MV-4-11 (cell line): ENCODE measurements at regions not wholly inside any gene's neighbourhood (a gene's known extent, or its start where the extent isn't known, plus 50 kb on each side); places are given as distances from the start of the nearest gene placed in this dataset.
"Not testable (repeated sequence)": the region's sequence is repeated elsewhere in the genome, so short reads cannot be mapped to it uniquely, and the experiment has no call there.

Source experiments
- DNase-seq: peaks from one replicate; lab custom pipeline; 2025; lab: John Stamatoyannopoulos, UW

DNA sequence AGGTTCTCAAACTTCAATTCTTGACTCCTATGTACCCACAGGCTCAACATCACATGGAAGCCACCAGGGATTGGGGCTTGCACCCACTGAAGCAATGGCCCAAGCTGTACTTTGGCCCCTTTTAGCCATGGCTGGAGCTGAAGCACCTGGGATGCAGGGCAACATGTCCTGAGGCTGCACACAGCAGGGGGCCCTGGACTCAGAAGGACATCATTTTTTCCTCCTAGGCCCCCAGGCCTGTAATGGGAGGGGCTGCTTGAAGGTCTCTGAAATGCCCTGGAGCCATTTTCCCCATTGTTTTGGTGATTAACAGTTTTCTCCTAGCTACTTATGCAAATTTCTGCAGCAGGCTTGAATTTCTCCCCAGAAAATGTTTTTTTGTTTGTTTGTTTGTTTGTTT, 465.1 kb upstream of the PCDH10 start:
- DNase-seq, result no peak

- no peak for DNase-seq
Measured at GRCh38 chr4:132691026-132691425, 458.1 kb upstream of the PCDH10 start.

DNA sequence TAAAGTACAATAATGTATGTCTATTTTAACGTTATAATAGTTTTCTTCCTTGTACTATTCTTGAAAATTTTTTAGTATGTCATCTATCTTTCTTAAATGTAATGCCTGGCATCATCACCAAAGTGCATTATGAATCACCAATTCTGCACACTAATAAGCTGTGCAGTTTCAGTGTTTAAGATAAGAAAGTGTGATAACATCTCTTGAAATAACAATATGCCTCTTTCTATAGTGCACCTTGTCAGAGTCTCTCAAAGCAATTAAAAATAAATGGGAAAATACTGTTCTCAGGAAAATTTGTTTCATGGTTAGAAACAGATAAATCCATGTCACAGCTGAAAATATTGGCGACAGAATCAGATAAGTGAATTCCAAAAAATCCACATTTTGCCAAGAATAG, 457.4 kb upstream of the PCDH10 start:
- no peak for DNase-seq

GRCh38 chr4:132694775-132695174, 454.3 kb upstream of the PCDH10 start:
- DNase-seq, result no peak

- not testable (repeated sequence) for DNase-seq
Measured at GRCh38 chr4:132697505-132697904, 451.6 kb upstream of the PCDH10 start.

DNA sequence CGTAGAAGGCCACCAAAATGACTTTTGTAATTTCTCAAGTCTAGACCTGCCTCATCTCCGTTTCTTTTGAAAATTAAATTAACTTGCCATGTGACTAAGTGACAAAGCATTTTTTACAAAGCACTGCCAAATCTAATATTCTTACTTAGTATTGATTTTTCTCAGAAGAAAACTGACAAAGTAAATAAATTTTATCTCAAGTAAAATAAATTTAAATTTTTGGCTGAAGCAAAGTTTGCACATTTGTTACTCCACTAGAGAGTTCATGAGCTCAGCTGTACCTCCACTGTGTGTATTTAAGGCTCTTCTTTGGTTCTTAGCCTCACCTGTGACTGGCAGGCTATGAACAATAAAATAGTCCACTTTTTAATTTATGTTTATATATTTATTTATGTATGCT, 441.1 kb upstream of the PCDH10 start:
- no peak for DNase-seq

DNA sequence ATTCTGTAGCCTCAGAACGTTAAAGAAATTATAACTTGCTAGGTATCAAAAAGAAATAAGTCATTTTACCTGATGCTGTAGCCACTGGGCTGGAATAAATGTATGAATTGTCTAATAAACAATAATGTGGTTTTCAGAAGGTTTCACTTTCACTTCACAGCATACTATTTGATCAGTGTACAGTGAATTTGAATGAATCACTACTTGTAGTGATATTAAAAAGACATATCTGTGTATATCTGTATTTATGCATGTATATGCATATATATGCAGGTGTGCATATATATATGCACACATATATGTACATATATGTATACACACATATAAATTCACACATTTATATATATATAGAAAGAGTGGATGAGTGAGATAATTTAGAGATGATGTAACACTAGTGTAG, 440.0 kb upstream of the PCDH10 start:
- DNase-seq, result no peak

GRCh38 chr4:132710971-132711370, 438.1 kb upstream of the PCDH10 start:
- no peak for DNase-seq

DNA sequence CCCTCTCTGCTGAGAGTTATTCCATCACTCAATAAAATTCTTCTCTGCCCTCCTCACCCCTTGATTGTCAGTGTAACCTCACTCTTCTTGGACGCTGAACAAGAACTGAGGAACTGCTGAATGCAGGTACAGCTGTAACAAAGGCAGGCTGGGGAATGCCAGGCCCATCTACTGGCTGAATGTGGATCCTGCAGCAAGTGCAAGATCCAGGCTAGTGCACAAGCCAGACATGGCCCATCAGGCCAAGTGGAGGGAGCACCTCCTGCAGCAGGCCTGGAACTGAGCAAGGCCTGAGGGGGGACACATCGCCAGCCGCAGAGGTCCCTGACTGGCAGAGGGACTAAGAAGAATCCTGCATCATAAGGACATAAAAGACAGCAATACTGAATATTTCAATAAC, 411.8 kb upstream of the PCDH10 start:
- no peak for DNase-seq

- DNase-seq, result no peak
Measured at GRCh38 chr4:132759199-132759780, 389.8 kb upstream of the PCDH10 start.

- DNase-seq, result no peak
Measured at GRCh38 chr4:132763465-132763864, 385.6 kb upstream of the PCDH10 start.

DNA sequence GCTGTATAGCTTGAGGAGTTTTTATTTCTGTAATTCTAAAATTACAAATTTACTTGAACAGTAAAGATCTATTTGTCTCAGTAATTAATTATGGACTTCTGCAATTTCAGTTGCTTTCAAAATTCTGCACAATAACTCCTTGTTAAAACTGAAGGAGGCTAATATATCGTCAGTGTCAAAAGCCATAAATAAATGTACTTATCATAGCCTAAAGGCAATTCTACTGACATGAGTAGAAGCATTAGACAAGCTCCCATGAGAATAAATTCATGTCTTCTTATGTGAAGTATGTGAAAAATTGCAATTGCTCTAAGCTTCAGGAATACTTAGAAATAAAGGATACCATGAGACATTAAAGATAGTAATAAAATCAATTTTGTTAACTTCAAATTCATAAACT, 381.2 kb upstream of the PCDH10 start:
- DNase-seq, result no peak

GRCh38 chr4:132770776-132771175, 378.3 kb upstream of the PCDH10 start:
- DNase-seq, result no peak

DNA sequence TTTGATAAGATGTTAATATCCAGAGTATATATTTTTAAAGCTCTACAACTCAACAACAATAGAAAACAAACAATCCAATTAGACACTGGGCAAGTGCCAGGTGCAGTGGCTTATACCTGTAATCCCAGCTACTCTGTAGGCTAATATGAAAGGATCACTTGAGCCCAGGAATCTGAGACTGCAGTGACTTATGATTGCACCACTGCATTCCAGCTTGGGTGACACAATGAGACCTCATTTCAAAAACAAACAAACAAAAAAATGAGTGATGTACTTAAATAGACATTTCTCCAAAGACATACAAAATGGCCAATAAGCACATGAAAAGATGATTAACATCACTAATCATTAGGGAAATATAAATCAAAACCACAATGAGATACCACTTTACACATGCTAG, 356.8 kb upstream of the PCDH10 start:
- DNase-seq, result no peak

DNA sequence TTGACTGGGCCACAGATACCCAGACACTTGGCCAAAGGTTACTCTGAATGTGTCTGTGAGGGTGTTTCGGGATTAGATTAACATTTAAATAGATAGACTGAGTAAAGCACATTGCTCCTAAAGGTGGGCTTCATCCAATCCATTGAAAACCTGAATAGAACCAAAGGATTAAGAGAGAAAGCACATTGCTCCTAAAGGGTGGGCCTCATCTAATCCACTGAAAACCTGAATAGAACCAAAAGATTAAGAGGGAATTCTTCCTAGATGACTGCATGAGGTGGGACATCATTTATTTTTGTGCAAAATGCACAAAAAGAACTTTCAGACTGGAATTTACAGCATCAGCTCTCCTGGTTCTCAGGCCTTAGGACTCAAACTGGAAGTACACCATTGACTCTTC, 351.2 kb upstream of the PCDH10 start:
- DNase-seq, result no peak

DNA sequence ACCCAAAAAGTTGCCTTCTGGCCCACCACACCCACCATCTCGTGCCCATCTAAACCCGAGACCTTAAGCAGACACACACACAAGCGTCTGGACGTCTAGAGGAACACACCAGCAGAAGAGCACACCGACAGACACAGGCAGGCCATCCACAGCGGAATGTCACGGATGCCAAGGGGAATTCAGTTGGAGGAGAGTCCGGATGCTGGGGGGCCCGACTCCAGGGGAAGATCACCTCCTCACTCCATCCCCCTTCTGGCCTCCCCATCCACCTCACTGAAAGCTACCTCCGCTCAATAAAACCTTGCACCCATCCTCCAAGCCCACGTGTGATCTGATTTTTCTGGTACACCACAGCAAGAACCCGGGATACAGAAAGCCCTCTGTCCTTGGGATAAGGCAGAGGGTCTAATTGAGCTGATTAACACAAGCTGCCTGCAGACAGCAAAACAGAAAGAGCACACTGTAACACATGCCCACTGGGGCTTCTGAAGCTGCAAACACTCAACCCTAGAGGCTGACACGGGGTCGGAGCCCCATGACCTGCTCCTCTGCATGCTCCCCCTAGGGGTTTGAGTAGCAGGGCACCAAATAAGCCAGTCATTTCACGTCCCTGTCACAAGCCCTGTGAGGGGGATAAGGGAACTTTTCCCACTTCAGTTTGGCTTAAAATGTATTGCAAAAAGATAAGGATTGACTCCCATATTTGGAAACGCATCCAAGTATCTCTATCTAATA, 339.6 kb upstream of the PCDH10 start:
- no peak for DNase-seq

DNA sequence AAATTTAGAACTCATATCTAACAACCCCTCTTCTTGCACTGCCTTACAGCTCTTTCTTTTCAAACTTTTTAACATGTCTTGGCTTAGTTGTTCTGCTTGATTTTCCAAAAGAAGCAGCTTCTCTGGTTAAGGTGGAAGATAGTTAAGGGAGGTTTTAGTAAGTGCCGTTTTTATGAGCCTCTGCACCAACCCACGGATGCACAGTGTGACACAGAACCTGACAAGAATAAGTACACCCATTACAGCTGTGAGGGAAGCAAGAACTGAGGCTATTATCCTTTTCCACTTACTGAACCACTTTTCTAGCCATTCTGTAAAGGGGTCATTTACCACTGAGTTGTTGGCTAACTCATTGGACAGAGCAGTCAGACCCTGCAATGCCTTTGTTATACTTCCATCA, 336.0 kb upstream of the PCDH10 start:
- not testable (repeated sequence) for DNase-seq

DNA sequence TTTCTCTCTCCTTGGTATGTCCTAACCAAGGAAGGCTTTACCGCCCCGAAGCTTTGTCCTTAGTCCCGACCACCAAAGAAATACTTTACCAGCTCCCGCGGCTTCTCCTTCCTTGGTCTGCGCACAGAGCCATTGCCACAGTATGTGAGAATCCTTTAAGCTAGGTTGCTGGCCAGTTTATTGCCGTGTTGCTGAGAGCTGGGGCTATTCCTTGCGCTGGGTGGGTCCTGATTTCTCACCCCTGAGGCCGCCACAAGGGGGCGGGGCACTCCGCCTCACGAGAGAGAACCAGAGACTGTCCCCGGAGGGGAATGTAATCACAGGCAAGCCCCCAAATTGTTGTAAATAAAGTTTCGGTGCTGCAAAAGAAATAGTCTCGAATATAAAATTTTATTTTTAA, 331.0 kb upstream of the PCDH10 start:
- no peak for DNase-seq

DNA sequence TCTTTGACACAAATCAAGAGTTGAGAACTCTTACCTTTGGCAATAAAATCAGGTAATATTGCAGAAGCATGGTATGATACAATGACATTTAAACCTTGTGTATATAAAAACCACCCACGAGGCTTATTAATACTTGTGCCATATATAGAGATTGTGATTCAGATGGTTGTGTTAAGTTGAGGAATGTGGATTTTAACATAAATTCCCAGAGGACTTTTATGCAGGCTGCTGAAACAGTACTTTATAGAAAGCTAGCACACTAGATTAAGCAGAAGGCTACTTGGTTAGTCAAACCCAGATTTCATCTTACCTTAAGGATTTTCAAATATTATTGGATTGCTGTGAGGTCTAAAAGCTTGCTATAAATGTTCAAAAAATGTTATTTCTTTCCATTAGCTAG, 325.7 kb upstream of the PCDH10 start:
- DNase-seq, result no peak

DNA sequence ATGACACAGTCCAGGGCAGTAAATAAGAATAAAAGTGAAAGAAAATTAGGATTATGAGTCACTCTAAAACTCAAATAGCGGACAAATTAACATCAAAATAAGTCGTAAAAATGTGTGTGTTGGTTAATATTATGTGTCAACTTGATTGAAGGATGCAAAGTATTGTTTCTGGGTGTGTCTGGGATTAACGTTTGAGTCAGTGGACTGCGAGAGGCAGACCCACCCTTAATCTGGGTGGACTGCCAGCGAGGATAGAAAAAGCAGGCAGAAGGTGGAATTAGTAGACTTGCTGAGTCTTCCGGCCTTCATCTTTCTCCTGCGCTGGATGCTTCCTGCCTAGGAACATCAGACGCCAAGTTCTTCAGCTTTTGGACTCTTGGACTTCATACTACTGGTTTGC, 324.3 kb upstream of the PCDH10 start:
- DNase-seq, result no peak

DNA sequence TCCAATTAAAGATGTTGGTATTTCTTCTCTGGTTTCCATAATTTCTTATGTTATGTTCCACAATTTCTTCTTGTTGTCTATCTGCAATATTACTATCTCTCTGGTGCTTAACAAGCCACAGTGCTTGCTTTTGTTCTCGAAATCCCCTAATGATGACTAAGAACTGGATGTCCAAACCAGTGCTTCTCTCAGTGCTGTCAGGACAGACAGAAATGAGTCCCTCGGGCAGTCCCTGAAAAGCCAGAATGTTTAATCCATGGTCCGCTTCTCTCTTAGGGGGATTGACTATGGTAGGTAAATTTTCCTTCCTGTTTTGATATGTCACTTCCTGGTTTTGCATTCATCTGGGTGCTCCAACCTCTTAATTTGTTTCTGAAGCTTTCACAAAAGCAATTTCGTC, 321.6 kb upstream of the PCDH10 start:
- no peak for DNase-seq

DNA sequence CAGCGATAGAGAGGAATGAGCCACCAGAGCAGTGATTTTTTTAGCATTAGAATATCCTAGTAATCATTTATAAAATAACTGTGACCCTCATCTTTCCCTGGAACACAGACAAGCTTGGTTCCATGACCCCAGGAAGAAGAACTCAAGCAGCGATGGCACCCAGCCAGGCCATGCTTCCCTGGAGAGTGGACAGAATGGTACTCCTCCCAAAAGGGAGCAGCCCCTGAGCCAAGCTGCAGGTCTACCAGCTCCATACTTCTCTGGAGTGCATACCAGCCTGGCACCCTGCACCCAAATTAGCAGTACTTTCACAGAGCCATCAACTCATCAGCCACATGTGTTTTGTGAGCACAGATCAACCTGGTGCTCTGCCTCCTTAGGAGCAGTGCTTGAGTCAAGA, 310.9 kb upstream of the PCDH10 start:
- DNase-seq, result no peak

DNA sequence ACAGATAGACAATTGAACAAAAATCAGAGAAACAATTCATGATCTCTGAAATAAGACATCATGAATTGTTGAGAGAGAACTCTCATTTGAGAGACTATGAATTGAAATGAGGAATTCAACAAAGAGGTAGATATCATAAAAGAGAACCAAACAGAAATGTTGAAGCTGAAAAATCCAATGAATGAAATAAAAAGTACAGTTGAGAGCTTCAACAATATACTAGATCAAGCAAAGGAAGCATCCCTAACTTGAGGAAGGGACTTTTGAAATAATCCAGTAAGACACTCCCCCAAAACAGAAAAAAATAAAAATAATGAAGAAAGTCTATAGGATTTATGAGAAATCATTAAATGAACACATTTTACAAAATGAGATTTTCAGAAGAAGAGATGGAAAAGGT, 310.0 kb upstream of the PCDH10 start:
- DNase-seq, result no peak

DNA sequence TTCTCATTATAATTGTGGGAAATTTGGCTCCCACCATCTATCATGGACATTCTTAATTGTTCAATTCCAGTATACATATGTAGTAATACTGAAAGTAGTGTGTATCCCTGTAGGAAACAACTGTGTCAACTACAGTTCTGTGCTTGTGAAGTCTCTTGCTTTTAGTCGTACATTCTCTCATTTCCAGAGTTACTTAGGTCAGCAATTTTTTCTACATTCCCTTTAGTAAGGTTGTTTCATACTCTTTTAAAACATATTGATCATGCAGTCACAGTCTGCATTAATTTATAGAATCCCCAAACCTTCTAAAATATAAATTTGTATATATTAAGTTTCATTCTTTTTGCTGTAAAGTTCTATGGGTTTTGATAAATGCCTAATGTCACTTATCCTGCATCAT, 289.2 kb upstream of the PCDH10 start:
- DNase-seq, result no peak
